CD4-positive, alpha-beta T cell (primary cell): ENCODE measurements at regions not wholly inside any gene's neighbourhood (a gene's known extent, or its start where the extent isn't known, plus 50 kb on each side); places are given as distances from the start of the nearest gene placed in this dataset.

Experiments used
- ATAC-seq: fragments of 200-7000 bp; cut with Tn5 transposase; one replicate; pipeline ENCODE4 v1.10.0; 2022; ENCODE audit warnings: mild to moderate bottlenecking; ENCODE audit not compliant: poor library complexity
- CTCF ChIA-PET: fragments of 350-600 bp; sonication (Branson Sonifier 250); formaldehyde crosslinking; loops from one replicate; lab custom pipeline; 2021; ENCODE audit warnings: antibody characterized with exemption, inconsistent platforms; lab: Charles Lee
- POLR2A ChIA-PET: fragments of 350-600 bp; sonication (Branson Sonifier 250); formaldehyde crosslinking; loops from one replicate; lab custom pipeline; 2021; ENCODE audit warnings: antibody characterized with exemption, inconsistent platforms; lab: Charles Lee
- DNase-seq, 14 experiments: peaks; one replicate each; pipeline ENCODE4 v3.0.0-alpha.2; 2013 to 2020; ENCODE audit warnings: mixed read lengths in 2 of 14
- H3K27ac ChIP-seq, 2 donors: one replicate each; pipeline versions ENCODE4 v1.5.1 to v1.7.0; 2013; ENCODE audit warnings: low read length in 2 of 2, low read depth in 1 of 2, mild to moderate bottlenecking in 1 of 2
- H3K27me3 ChIP-seq, 2 experiments: 1 replicate in 1 of 2; 2 replicates in 1 of 2; pipeline versions ENCODE4 v1.6.1 to v1.7.0; 2013; ENCODE audit warnings: low read length in 2 of 2, control low read depth in 1 of 2, mild to moderate bottlenecking in 1 of 2, moderate library complexity in 1 of 2; ENCODE audit not compliant: insufficient read depth in 2 of 2, control insufficient read depth in 1 of 2
- H3K36me3 ChIP-seq: one replicate; pipeline ENCODE4 v1.6.1; 2013; ENCODE audit warnings: low read length, control low read depth; ENCODE audit not compliant: insufficient read depth
- H3K4me1 ChIP-seq: one replicate; pipeline ENCODE4 v1.6.1; 2013; ENCODE audit warnings: low read length, control low read depth; ENCODE audit not compliant: insufficient read depth
- H3K4me3 ChIP-seq: one replicate; pipeline ENCODE4 v1.5.1; 2013; ENCODE audit warnings: mild to moderate bottlenecking, low read length, moderate library complexity
- H3K9me3 ChIP-seq, 2 experiments: 1 replicate in 1 of 2; 2 replicates in 1 of 2; pipeline versions ENCODE4 v1.6.1 to v1.7.0; 2013; ENCODE audit warnings: low read length in 2 of 2, mild to moderate bottlenecking in 2 of 2, control low read depth in 1 of 2, moderate library complexity in 1 of 2; ENCODE audit not compliant: control insufficient read depth in 1 of 2, insufficient read depth in 1 of 2
- H3K27ac Mint-ChIP-seq: one replicate; pipeline ENCODE4 v1.8.0; 2020; ENCODE audit warnings: mixed read lengths
- H3K27me3 Mint-ChIP-seq: one replicate; pipeline ENCODE4 v1.8.0; 2021; ENCODE audit warnings: mixed read lengths
- H3K36me3 Mint-ChIP-seq: one replicate; pipeline ENCODE4 v1.8.0; 2021; ENCODE audit warnings: low read depth, mixed read lengths
- H3K4me1 Mint-ChIP-seq: one replicate; pipeline ENCODE4 v1.8.0; 2021; ENCODE audit warnings: low read depth, mixed read lengths
- H3K4me3 Mint-ChIP-seq: one replicate; pipeline ENCODE4 v1.8.0; 2020; ENCODE audit warnings: mild to moderate bottlenecking, mixed read lengths
- H3K9me3 Mint-ChIP-seq: one replicate; pipeline ENCODE4 v1.8.0; 2020; ENCODE audit warnings: mixed read lengths
- CTCF ChIP-seq: fragments of 200-600 bp; IDR thresholded peaks from one replicate; pipeline ENCODE4 v1.8.0; 2022; ENCODE audit warnings: antibody characterized with exemption, mild to moderate bottlenecking
- intact Hi-C, 2 experiments: fragments of 100-400 bp; cut with DNase I in 1 of 2; cut with micrococcal nuclease in 1 of 2; formaldehyde crosslinking; loops; one replicate each; pipeline versions ENCODE4 v1.15.1 to v1.9.0; 2023 to 2025; cut with DNase I, micrococcal nuclease

- H3K27me3 Mint-ChIP-seq: peaks cover 4% of the 10 kb centered on the region
- Histone ChIP-seq H3K27me3 (no peaks in the 10 kb centered on the region), H3K4me3 (no peak overlapping the region), H3K36me3 (no peaks in the 10 kb centered on the region), H3K27ac (no peak overlapping the region), H3K9me3 (no peaks in the 10 kb centered on the region), H3K4me1 (no peaks in the 10 kb centered on the region)
- POLR2A ChIA-PET: interaction anchor here (0.8 kb wide), 1 partner anchor 177 kb away, joined by 3 read pairs; no protein-coding TSS in a partner anchor
- no peak for TF ChIP-seq CTCF
- intact Hi-C loops: no loop called here
- H3K4me3 Mint-ChIP-seq: no peak overlapping the region
- no peak for ATAC-seq
- CTCF ChIA-PET: no interaction called here
- H3K9me3 Mint-ChIP-seq: no peaks in the 10 kb centered on the region
- H3K36me3 Mint-ChIP-seq: no peaks in the 10 kb centered on the region
- no peak for DNase-seq
- H3K27ac Mint-ChIP-seq: no peak overlapping the region
- H3K4me1 Mint-ChIP-seq: no peaks in the 10 kb centered on the region
Observed at GRCh38 chr11:36803084-36803483, 205.0 kb upstream of the RAG2 start.

- H3K36me3 Mint-ChIP-seq: no peaks in the 10 kb centered on the region
- Histone ChIP-seq H3K9me3 (no peaks in the 10 kb centered on the region), H3K27me3 (no peaks in the 10 kb centered on the region), H3K36me3 (no peaks in the 10 kb centered on the region), H3K4me3 (no peak overlapping the region), H3K27ac (no peak overlapping the region), H3K4me1 (no peaks in the 10 kb centered on the region)
- no peak for TF ChIP-seq CTCF
- peaks cover 2% of the 10 kb centered on the region for H3K9me3 Mint-ChIP-seq
- H3K27ac Mint-ChIP-seq: no peak overlapping the region
- DNase-seq (no peak), ATAC-seq (no peak)
- ChIA-PET CTCF (no interaction called here), POLR2A (no interaction called here)
- H3K27me3 Mint-ChIP-seq: peaks cover 16% of the 10 kb centered on the region
- intact Hi-C loops: no loop called here
- no peak overlapping the region for H3K4me3 Mint-ChIP-seq
- H3K4me1 Mint-ChIP-seq: no peaks in the 10 kb centered on the region
Observed at GRCh38 chr11:36792996-36793914, 195.2 kb upstream of the RAG2 start.

- no peak for TF ChIP-seq CTCF
- CTCF ChIA-PET: no interaction called here
- Histone ChIP-seq H3K4me3 (no peak overlapping the region), H3K4me1 (no peaks in the 10 kb centered on the region), H3K27ac (no peak overlapping the region), H3K27me3 (peaks cover 0 to 1% of the 10 kb centered on the region in 2 experiments), H3K36me3 (no peaks in the 10 kb centered on the region), H3K9me3 (no peaks in the 10 kb centered on the region)
- no peaks in the 10 kb centered on the region for H3K36me3 Mint-ChIP-seq
- H3K9me3 Mint-ChIP-seq: no peaks in the 10 kb centered on the region
- peaks cover 12% of the 10 kb centered on the region for H3K27me3 Mint-ChIP-seq
- ATAC-seq (no peak), DNase-seq (no peak)
- no peak overlapping the region for H3K27ac Mint-ChIP-seq
- no peaks in the 10 kb centered on the region for H3K4me1 Mint-ChIP-seq
- no peak overlapping the region for H3K4me3 Mint-ChIP-seq
- intact Hi-C loops: no loop called here
- POLR2A ChIA-PET: no interaction called here
Observed at GRCh38 chr11:36791957-36792356, 193.9 kb upstream of the RAG2 start.
